A549 (cell line): ENCODE measurements at regions not wholly inside any gene's neighbourhood (a gene's known extent, or its start where the extent isn't known, plus 50 kb on each side); places are given as distances from the start of the nearest gene placed in this dataset.

Experiments used
- ATAC-seq, 2 experiments: fragments of 200-7000 bp in 1 of 2; fragments of >200 bp in 1 of 2; cut with Nextera tagmentation in 1 of 2; cut with Tn5 transposase in 1 of 2; 3 replicates each; pipeline versions ENCODE4 v1.8.0 to v1.9.1; 2018 to 2020; ENCODE audit warnings: mild to moderate bottlenecking in 1 of 2, moderate library complexity in 1 of 2
- CTCF ChIA-PET: fragments of 300-600 bp; sonication (Branson Sonifier 250); formaldehyde crosslinking; extraction: SDS; loops from one replicate; lab custom pipeline; 2021; ENCODE audit warnings: antibody characterized with exemption, inconsistent platforms; lab: Yijun Ruan, JAX
- POLR2A ChIA-PET: fragments of 350-600 bp; formaldehyde crosslinking; extraction: SDS; loops from one replicate; lab custom pipeline; 2021; ENCODE audit warnings: antibody characterized with exemption, inconsistent platforms; lab: Yijun Ruan, JAX
- DNase-seq, 2 experiments: peaks; one replicate each; pipeline versions ENCODE4 v3.0.0 to v3.0.0-alpha.2; 2011 to 2016; ENCODE audit warnings: low read depth in 1 of 2, low spot score in 1 of 2
- FAIRE-seq: peaks from 2 replicates; lab custom pipeline; 2011; peaks lifted over from hg19 to GRCh38; lab: Jason Lieb, UNC
- H3K27ac ChIP-seq, 2 experiments: fragments of >200 bp; sonication (Bioruptor Twin); formaldehyde crosslinking; 3 replicates each; pipeline ENCODE4 v1.5.1; 2016 to 2017
- H3K4me1 ChIP-seq: fragments of >200 bp; sonication (Bioruptor Twin); formaldehyde crosslinking; 3 replicates; pipeline ENCODE4 v1.6.1; 2016
- H3K4me2 ChIP-seq: fragments of >200 bp; sonication (Bioruptor Twin); formaldehyde crosslinking; 3 replicates; pipeline ENCODE4 v1.6.1; 2016
- H3K4me3 ChIP-seq: fragments of >200 bp; sonication (Bioruptor Twin); formaldehyde crosslinking; 3 replicates; pipeline ENCODE4 v1.5.1; 2016
- H3K9me3 ChIP-seq: fragments of >200 bp; sonication (Bioruptor Twin); formaldehyde crosslinking; 3 replicates; pipeline ENCODE4 v1.6.1; 2016
- CBX2 ChIP-seq: fragments of 200-600 bp; sonication (generic); IDR thresholded peaks from 2 replicates; pipeline ENCODE4 v1.6.1; 2016; ENCODE audit warnings: low read depth, mild to moderate bottlenecking, borderline replicate concordance
- CHD4 ChIP-seq: fragments of 200-600 bp; sonication (generic); IDR thresholded peaks from 2 replicates; pipeline ENCODE4 v1.6.1; 2016; ENCODE audit warnings: antibody characterized with exemption, mild to moderate bottlenecking, borderline replicate concordance
- EHF ChIP-seq: fragments of 250-450 bp; sonication (Bioruptor Pico); IDR thresholded peaks from 2 replicates; pipeline ENCODE4 v1.5.0; 2020; ENCODE audit warnings: mild to moderate bottlenecking
- ESRRA ChIP-seq: fragments of 150-350 bp; IDR thresholded peaks from 2 replicates; pipeline ENCODE4 v1.6.1; 2014; ENCODE audit warnings: mild to moderate bottlenecking, low read length, borderline replicate concordance
- FOSB ChIP-seq: fragments of 250-450 bp; sonication (Bioruptor Pico); IDR thresholded peaks from 2 replicates; pipeline ENCODE4 v1.5.0; 2020; ENCODE audit warnings: mild to moderate bottlenecking, moderate library complexity
- FOSL2 ChIP-seq, 2 experiments: fragments of 450-650 bp in 1 of 2; fragments of >200 bp in 1 of 2; sonication (Bioruptor Twin) in 1 of 2; formaldehyde crosslinking; IDR thresholded peaks; 2 replicates each; pipeline versions ENCODE4 v1.5.0 to v1.6.1; 2016 to 2020; ENCODE audit warnings: mild to moderate bottlenecking in 1 of 2, moderate library complexity in 1 of 2
- FOXS1 ChIP-seq: fragments of 250-450 bp; sonication (Bioruptor Pico); IDR thresholded peaks from 2 replicates; pipeline ENCODE4 v1.5.0; 2020; ENCODE audit warnings: mild to moderate bottlenecking, moderate library complexity
- GATA3 ChIP-seq: IDR thresholded peaks from 2 replicates; pipeline ENCODE4 v1.6.1; 2012; ENCODE audit warnings: borderline replicate concordance
- HDAC2 ChIP-seq: fragments of 200-600 bp; sonication (generic); IDR thresholded peaks from 2 replicates; pipeline ENCODE4 v1.6.1; 2016
- HMGXB4 ChIP-seq: fragments of 250-450 bp; sonication (Bioruptor Pico); IDR thresholded peaks from 2 replicates; pipeline ENCODE4 v1.5.0; 2021; ENCODE audit warnings: mild to moderate bottlenecking, moderate library complexity, borderline replicate concordance
- HOXB13 ChIP-seq: fragments of 250-450 bp; sonication (Bioruptor Pico); IDR thresholded peaks from 2 replicates; pipeline ENCODE4 v1.5.0; 2020; ENCODE audit warnings: low read depth, mild to moderate bottlenecking, moderate library complexity
- JUNB ChIP-seq: fragments of >200 bp; sonication (Bioruptor Twin); formaldehyde crosslinking; IDR thresholded peaks from 2 replicates; pipeline ENCODE4 v1.6.1; 2016
- KDM1A ChIP-seq: fragments of 200-600 bp; sonication (generic); IDR thresholded peaks from 2 replicates; pipeline ENCODE4 v1.6.1; 2016; ENCODE audit warnings: low read depth, mild to moderate bottlenecking
- NPAS2 ChIP-seq: fragments of 250-450 bp; sonication (Bioruptor Pico); IDR thresholded peaks from 2 replicates; pipeline ENCODE4 v1.8.0; 2022; ENCODE audit warnings: mild to moderate bottlenecking, moderate library complexity, borderline replicate concordance
- NR3C1 ChIP-seq: fragments of >200 bp; sonication (Bioruptor Twin); formaldehyde crosslinking; IDR thresholded peaks from 3 replicates; pipeline ENCODE4 v1.6.1; 2017
- RAD21 ChIP-seq, 2 experiments: fragments of >200 bp in 1 of 2; sonication (Bioruptor Twin) in 1 of 2; formaldehyde crosslinking in 1 of 2; IDR thresholded peaks in 1 of 2; conservative IDR thresholded peaks in 1 of 2; 2 replicates in 1 of 2; 3 replicates in 1 of 2; pipeline ENCODE4 v1.6.1; 2012 to 2018; ENCODE audit warnings: inconsistent platforms in 1 of 2
- RARB ChIP-seq: fragments of 250-450 bp; sonication (Bioruptor Pico); IDR thresholded peaks from 2 replicates; pipeline ENCODE4 v1.8.0; 2021; ENCODE audit warnings: mild to moderate bottlenecking, moderate library complexity
- RNF2 ChIP-seq: fragments of 200-600 bp; sonication (generic); IDR thresholded peaks from 2 replicates; pipeline ENCODE4 v1.6.1; 2016; ENCODE audit warnings: low read depth, mild to moderate bottlenecking, antibody characterized with exemption, moderate library complexity, borderline replicate concordance
- SMC3 ChIP-seq: fragments of >200 bp; sonication (Bioruptor Twin); formaldehyde crosslinking; IDR thresholded peaks from 3 replicates; pipeline ENCODE4 v1.6.1; 2018; ENCODE audit warnings: inconsistent platforms
- SREBF2 ChIP-seq: fragments of 450-650 bp; IDR thresholded peaks from 2 replicates; pipeline ENCODE4 v1.6.1; 2014; ENCODE audit warnings: mild to moderate bottlenecking, moderate library complexity
- TFCP2L1 ChIP-seq: fragments of 250-450 bp; sonication (Bioruptor Pico); IDR thresholded peaks from 2 replicates; pipeline ENCODE4 v1.5.0; 2021; ENCODE audit warnings: mild to moderate bottlenecking
- TP53 ChIP-seq: fragments of 250-450 bp; sonication (Bioruptor Pico); IDR thresholded peaks from 2 replicates; pipeline ENCODE4 v1.5.0; 2021; ENCODE audit warnings: mild to moderate bottlenecking, moderate library complexity
- ZNF302 ChIP-seq: fragments of 250-450 bp; sonication (Bioruptor Pico); IDR thresholded peaks from 2 replicates; pipeline ENCODE4 v1.9.0; 2021; ENCODE audit warnings: inconsistent platforms, mild to moderate bottlenecking, moderate library complexity
- WGBS: methylation state at CpG from one replicate; pipeline ENCODE4 v1.1.6; 2017; ENCODE audit errors: missing lambda C conversion rate; 5-methylcytosine and 5-hydroxymethylcytosine counted together
- TF ChIP-seq, protein P1 (sequence below): fragments of 250-450 bp; sonication (Bioruptor Pico); IDR thresholded peaks from 2 replicates; pipeline ENCODE4 v1.5.0; 2020; ENCODE audit warnings: low read depth, mild to moderate bottlenecking, moderate library complexity
- TF ChIP-seq, protein P2 (sequence below): fragments of >200 bp; sonication (Bioruptor Twin); formaldehyde crosslinking; IDR thresholded peaks from 3 replicates; pipeline ENCODE4 v1.5.1; 2016
- TF ChIP-seq, protein P3 (sequence below): fragments of 200-600 bp; sonication (generic); IDR thresholded peaks from 2 replicates; pipeline ENCODE4 v1.6.1; 2016; ENCODE audit warnings: antibody characterized with exemption, mild to moderate bottlenecking, moderate library complexity
- TF ChIP-seq, protein P4 (sequence below): IDR thresholded peaks from 2 replicates; pipeline ENCODE4 v1.6.1; 2012; ENCODE audit warnings: low read depth, borderline replicate concordance
- TF ChIP-seq, protein P5 (sequence below): IDR thresholded peaks from 2 replicates; pipeline ENCODE4 v1.6.1; 2012

- WGBS, result 4% methylated on average over 2 of the region's 2 CpGs
- POLR2A ChIA-PET, result no interaction called here
- FAIRE-seq (no peak), DNase-seq (no peak), ATAC-seq (no peak)
- Histone ChIP-seq H3K9me3 (no peaks in the 10 kb centered on the region), H3K4me1 (no peaks in the 10 kb centered on the region), H3K4me2 (no peak overlapping the region), H3K27ac (no peak overlapping the region), H3K4me3 (no peak overlapping the region)
- TF ChIP-seq, protein P1, sequence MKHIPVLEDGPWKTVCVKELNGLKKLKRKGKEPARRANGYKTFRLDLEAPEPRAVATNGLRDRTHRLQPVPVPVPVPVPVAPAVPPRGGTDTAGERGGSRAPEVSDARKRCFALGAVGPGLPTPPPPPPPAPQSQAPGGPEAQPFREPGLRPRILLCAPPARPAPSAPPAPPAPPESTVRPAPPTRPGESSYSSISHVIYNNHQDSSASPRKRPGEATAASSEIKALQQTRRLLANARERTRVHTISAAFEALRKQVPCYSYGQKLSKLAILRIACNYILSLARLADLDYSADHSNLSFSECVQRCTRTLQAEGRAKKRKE, result no peak
- TF ChIP-seq NPAS2 (CRISPR knock-in tag) (no peak), FOSL2 (IDR thresholded peaks at IDR 0.05) (no peak), FOSL2 (CRISPR knock-in tag; IDR thresholded peaks at IDR 0.05) (no peak), KDM1A (no peak), FOSB (no peak), JUNB (no peak), TFCP2L1 (CRISPR knock-in tag) (no peak), HOXB13 (CRISPR knock-in tag) (no peak), RAD21 (conservative IDR thresholded peaks at IDR 0.05 in 1 of 2, IDR thresholded peaks at IDR 0.05 in 1 of 2) (no peak), SMC3 (no peak), TP53 (CRISPR knock-in tag) (no peak), CBX2 (no peak), GATA3 (no peak), CHD4 (no peak), EHF (no peak)
- TF ChIP-seq, protein P2, sequence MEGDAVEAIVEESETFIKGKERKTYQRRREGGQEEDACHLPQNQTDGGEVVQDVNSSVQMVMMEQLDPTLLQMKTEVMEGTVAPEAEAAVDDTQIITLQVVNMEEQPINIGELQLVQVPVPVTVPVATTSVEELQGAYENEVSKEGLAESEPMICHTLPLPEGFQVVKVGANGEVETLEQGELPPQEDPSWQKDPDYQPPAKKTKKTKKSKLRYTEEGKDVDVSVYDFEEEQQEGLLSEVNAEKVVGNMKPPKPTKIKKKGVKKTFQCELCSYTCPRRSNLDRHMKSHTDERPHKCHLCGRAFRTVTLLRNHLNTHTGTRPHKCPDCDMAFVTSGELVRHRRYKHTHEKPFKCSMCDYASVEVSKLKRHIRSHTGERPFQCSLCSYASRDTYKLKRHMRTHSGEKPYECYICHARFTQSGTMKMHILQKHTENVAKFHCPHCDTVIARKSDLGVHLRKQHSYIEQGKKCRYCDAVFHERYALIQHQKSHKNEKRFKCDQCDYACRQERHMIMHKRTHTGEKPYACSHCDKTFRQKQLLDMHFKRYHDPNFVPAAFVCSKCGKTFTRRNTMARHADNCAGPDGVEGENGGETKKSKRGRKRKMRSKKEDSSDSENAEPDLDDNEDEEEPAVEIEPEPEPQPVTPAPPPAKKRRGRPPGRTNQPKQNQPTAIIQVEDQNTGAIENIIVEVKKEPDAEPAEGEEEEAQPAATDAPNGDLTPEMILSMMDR, result no peak
- TF ChIP-seq, protein P3, sequence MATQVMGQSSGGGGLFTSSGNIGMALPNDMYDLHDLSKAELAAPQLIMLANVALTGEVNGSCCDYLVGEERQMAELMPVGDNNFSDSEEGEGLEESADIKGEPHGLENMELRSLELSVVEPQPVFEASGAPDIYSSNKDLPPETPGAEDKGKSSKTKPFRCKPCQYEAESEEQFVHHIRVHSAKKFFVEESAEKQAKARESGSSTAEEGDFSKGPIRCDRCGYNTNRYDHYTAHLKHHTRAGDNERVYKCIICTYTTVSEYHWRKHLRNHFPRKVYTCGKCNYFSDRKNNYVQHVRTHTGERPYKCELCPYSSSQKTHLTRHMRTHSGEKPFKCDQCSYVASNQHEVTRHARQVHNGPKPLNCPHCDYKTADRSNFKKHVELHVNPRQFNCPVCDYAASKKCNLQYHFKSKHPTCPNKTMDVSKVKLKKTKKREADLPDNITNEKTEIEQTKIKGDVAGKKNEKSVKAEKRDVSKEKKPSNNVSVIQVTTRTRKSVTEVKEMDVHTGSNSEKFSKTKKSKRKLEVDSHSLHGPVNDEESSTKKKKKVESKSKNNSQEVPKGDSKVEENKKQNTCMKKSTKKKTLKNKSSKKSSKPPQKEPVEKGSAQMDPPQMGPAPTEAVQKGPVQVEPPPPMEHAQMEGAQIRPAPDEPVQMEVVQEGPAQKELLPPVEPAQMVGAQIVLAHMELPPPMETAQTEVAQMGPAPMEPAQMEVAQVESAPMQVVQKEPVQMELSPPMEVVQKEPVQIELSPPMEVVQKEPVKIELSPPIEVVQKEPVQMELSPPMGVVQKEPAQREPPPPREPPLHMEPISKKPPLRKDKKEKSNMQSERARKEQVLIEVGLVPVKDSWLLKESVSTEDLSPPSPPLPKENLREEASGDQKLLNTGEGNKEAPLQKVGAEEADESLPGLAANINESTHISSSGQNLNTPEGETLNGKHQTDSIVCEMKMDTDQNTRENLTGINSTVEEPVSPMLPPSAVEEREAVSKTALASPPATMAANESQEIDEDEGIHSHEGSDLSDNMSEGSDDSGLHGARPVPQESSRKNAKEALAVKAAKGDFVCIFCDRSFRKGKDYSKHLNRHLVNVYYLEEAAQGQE, result no peak
- TF ChIP-seq, protein P4, sequence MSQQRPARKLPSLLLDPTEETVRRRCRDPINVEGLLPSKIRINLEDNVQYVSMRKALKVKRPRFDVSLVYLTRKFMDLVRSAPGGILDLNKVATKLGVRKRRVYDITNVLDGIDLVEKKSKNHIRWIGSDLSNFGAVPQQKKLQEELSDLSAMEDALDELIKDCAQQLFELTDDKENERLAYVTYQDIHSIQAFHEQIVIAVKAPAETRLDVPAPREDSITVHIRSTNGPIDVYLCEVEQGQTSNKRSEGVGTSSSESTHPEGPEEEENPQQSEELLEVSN, result no peak
- CTCF ChIA-PET, result no interaction called here
Measured at GRCh38 chr18:40955351-40955750, 999.7 kb upstream of the PIK3C3 start.

DNA sequence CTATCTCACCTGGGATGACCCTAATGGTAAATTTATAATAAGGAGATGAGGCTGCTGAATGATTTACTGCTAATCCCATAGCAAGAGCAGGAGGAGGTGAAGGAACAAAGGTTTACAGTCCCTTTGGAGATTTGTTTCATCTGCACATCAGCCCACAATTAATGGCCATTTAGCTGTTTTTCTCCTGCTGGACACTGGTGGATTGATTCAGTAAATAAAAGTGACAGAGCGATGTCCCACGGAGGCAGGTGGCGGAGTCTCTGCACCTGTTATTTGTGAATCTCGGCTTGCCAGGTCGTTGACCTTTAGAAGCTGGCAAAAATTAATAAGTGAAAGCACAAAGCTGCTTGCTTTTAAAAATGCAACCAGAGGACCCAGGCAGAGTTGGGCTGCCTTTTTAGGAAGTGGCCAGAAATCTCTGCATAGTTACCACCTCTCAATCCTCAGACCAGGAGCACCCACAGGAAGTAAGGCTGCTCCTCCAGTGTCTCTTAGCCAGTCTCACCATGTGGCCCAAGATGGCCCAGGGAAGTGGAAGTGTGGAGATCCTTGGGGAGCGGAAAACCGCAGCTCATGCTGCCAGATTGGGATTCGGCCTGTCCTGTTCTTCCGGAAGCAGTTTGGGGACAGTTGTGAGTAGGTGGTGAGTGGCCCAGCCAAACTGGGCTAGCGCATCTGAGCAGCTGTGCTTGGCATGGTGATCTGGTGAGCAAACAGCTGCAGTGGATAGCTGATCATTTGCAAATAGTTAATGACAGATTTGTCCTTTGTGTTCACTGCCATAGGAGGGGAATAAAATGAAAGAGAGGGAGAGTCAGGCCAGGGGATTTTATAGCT is 1005.7 kb upstream of the PIK3C3 start:
- WGBS, result 53% methylated on average over 10 of the region's 10 CpGs
- Histone ChIP-seq H3K4me1 (no peaks in the 10 kb centered on the region), H3K4me3 (no peak overlapping the region), H3K9me3 (no peaks in the 10 kb centered on the region), H3K27ac (no peak overlapping the region), H3K4me2 (no peak overlapping the region)
- FAIRE-seq (no peak), ATAC-seq (no peak), DNase-seq (no peak)
- ChIA-PET POLR2A (no interaction called here), CTCF (no interaction called here)
- TF ChIP-seq ESRRA (no peak), TFCP2L1 (CRISPR knock-in tag) (no peak), RAD21 (conservative IDR thresholded peaks at IDR 0.05 in 1 of 2, IDR thresholded peaks at IDR 0.05 in 1 of 2) (no peak), SREBF2 (no peak), RARB (CRISPR knock-in tag) (no peak), NR3C1 (no peak), ZNF302 (CRISPR knock-in tag) (no peak), HDAC2 (no peak), RNF2 (no peak), FOXS1 (CRISPR knock-in tag) (no peak), HMGXB4 (CRISPR knock-in tag) (no peak)
- TF ChIP-seq, protein P5, sequence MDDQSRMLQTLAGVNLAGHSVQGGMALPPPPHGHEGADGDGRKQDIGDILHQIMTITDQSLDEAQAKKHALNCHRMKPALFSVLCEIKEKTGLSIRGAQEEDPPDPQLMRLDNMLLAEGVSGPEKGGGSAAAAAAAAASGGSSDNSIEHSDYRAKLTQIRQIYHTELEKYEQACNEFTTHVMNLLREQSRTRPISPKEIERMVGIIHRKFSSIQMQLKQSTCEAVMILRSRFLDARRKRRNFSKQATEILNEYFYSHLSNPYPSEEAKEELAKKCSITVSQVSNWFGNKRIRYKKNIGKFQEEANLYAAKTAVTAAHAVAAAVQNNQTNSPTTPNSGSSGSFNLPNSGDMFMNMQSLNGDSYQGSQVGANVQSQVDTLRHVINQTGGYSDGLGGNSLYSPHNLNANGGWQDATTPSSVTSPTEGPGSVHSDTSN, result no peak
